BJ (cell line): ENCODE measurements at regions not wholly inside any gene's neighbourhood (a gene's known extent, or its start where the extent isn't known, plus 50 kb on each side); places are given as distances from the start of the nearest gene placed in this dataset.
"Not testable (repeated sequence)": the region's sequence is repeated elsewhere in the genome, so short reads cannot be mapped to it uniquely, and the experiment has no call there.

Experiments used
- CTCF ChIA-PET: fragments of 350-600 bp; formaldehyde crosslinking; extraction: SDS; loops from one replicate; lab custom pipeline; 2021; ENCODE audit warnings: antibody characterized with exemption, inconsistent platforms; lab: Yijun Ruan, JAX
- POLR2A ChIA-PET: fragments of 300-600 bp; sonication (Branson Sonifier 250); formaldehyde crosslinking; extraction: SDS; loops from one replicate; lab custom pipeline; 2021; ENCODE audit warnings: antibody characterized with exemption; lab: Charles Lee
- DNase-seq: peaks from one replicate; pipeline ENCODE4 v3.0.0-alpha.2; 2011; ENCODE audit warnings: low read depth
- H3K27me3 ChIP-seq: 2 replicates; pipeline ENCODE4 v1.6.0; 2011; ENCODE audit warnings: low read length; ENCODE audit not compliant: control insufficient read depth, insufficient read depth
- H3K36me3 ChIP-seq: 2 replicates; pipeline ENCODE4 v1.5.1; 2011; ENCODE audit warnings: low read length; ENCODE audit not compliant: control insufficient read depth, insufficient read depth
- H3K4me3 ChIP-seq: 2 replicates; pipeline ENCODE4 v1.5.1; 2011; ENCODE audit warnings: low read depth, mild to moderate bottlenecking, control low read depth, low read length
- CTCF ChIP-seq: IDR thresholded peaks from 2 replicates; pipeline ENCODE4 v1.5.1; 2011; ENCODE audit warnings: low read depth, mild to moderate bottlenecking, control low read depth, inconsistent platforms, low read length, moderate library complexity; ENCODE audit not compliant: insufficient read depth

- H3K36me3 ChIP-seq = no peaks in the 10 kb centered on the region
- no peaks in the 10 kb centered on the region for H3K27me3 ChIP-seq
- no peak for TF ChIP-seq CTCF
- H3K4me3 ChIP-seq = no peak overlapping the region
- DNase-seq = no peak
- CTCF ChIA-PET = interaction anchor here (0.7 kb wide), 1 partner anchor 16 kb away, joined by 4 read pairs; no protein-coding TSS in a partner anchor
- POLR2A ChIA-PET = no interaction called here
Observed at GRCh38 chr1:214761030-214761429, 158.0 kb downstream of the CENPF start.

- no peaks in the 10 kb centered on the region for H3K27me3 ChIP-seq
- TF ChIP-seq CTCF = no peak
- CTCF ChIA-PET = no interaction called here
- no peaks in the 10 kb centered on the region for H3K36me3 ChIP-seq
- no peak overlapping the region for H3K4me3 ChIP-seq
- POLR2A ChIA-PET = no interaction called here
- no peak for DNase-seq
Observed at GRCh38 chr1:214762902-214763301, 159.9 kb downstream of the CENPF start.

- ChIA-PET POLR2A (no interaction called here), CTCF (no interaction called here)
- H3K36me3 ChIP-seq = no peaks in the 10 kb centered on the region
- DNase-seq = no peak
- no peak for TF ChIP-seq CTCF
- no peak overlapping the region for H3K4me3 ChIP-seq
- H3K27me3 ChIP-seq = no peaks in the 10 kb centered on the region
Observed at GRCh38 chr1:214764502-214764901, 161.5 kb downstream of the CENPF start.

- Histone ChIP-seq H3K4me3 (no peak overlapping the region), H3K27me3 (no peaks in the 10 kb centered on the region), H3K36me3 (no peaks in the 10 kb centered on the region)
- no peak for TF ChIP-seq CTCF
- DNase-seq = no peak
- CTCF ChIA-PET = interaction anchor here (1.0 kb wide), 1 partner anchor 11 kb away, joined by 3 read pairs; no protein-coding TSS in a partner anchor
- POLR2A ChIA-PET = no interaction called here
Observed at GRCh38 chr1:214767221-214767620, 164.2 kb downstream of the CENPF start.

GRCh38 chr1:214769666-214770065 lies 166.7 kb downstream of the CENPF start:
- H3K36me3 ChIP-seq, H3K4me3 ChIP-seq, H3K27me3 ChIP-seq, DNase-seq, CTCF ChIA-PET, POLR2A ChIA-PET: not testable (repeated sequence)

- no peak for TF ChIP-seq CTCF
- ChIA-PET POLR2A (no interaction called here), CTCF (no interaction called here)
- no peak for DNase-seq
- H3K4me3 ChIP-seq = no peak overlapping the region
- H3K36me3 ChIP-seq = no peaks in the 10 kb centered on the region
- H3K27me3 ChIP-seq = no peaks in the 10 kb centered on the region
Observed at GRCh38 chr1:214777364-214777763, 174.4 kb downstream of the CENPF start.
